HG03558 (cell line): ENCODE measurements at regions not wholly inside any gene's neighbourhood (a gene's known extent, or its start where the extent isn't known, plus 50 kb on each side); places are given as distances from the start of the nearest gene placed in this dataset.
"Not testable (repeated sequence)": the region's sequence is repeated elsewhere in the genome, so short reads cannot be mapped to it uniquely, and the experiment has no call there.

Source experiments
- ATAC-seq: cut with Tn5 transposase; IDR thresholded peaks from one replicate; pipeline ENCODE4 v1.9.1; 2021; ENCODE audit warnings: moderate number of reproducible peaks; ENCODE audit not compliant: unreplicated experiment; ENCODE audit errors: extremely low read depth

DNA sequence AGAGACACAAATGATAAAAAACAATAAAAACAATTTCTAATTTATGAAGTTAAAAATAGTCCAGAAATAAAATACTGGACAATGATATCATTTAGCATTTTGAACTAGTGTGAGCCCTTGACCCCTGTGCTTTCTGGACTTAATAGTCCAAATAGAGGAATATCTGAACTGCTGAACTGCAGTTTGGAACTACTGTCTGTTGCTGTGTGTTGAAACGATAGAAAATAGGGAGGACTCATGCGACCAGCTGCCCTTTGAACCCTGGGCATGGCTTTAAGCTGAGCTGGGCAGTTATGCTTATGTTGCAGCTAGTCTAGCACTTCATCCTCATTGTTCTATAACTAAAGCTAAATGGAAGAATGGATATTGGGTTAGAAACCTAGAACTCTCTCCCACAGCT, 99.5 kb downstream of the FMR1NB start:
- ATAC-seq, result no peak

DNA sequence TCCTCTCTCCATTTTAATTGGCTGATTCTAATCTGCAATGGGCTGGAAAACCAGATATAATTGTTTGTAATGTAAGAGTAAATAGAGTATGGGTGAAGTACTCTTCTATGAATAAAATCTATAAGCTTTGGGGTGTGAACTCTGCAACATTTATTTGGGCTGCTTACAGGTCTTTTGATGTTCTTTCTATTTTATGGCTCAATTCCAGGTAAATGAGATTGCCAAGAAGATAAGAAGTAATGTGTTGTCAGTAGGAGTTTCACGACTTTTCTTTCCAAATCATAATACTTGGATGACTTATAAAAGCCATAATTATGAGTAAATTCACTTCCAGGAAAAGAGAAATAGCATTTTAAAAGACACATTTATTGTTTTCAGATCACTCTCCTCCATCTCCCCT, 103.5 kb downstream of the FMR1NB start:
- no peak for ATAC-seq

- ATAC-seq, result no peak
Observed at GRCh38 chrX:148120151-148120550, 139.0 kb downstream of the FMR1NB start.

- ATAC-seq, result no peak
Observed at GRCh38 chrX:148120999-148121623, 140.0 kb downstream of the FMR1NB start.

- ATAC-seq, result not testable (repeated sequence)
Observed at GRCh38 chrX:148128872-148129505, 147.9 kb downstream of the FMR1NB start.

GRCh38 chrX:148133105-148133725, 152.1 kb downstream of the FMR1NB start:
- no peak for ATAC-seq

- no peak for ATAC-seq
Observed at GRCh38 chrX:148134578-148134977, 153.4 kb downstream of the FMR1NB start.

- no peak for ATAC-seq
Observed at GRCh38 chrX:148135738-148136137, 154.6 kb downstream of the FMR1NB start.

DNA sequence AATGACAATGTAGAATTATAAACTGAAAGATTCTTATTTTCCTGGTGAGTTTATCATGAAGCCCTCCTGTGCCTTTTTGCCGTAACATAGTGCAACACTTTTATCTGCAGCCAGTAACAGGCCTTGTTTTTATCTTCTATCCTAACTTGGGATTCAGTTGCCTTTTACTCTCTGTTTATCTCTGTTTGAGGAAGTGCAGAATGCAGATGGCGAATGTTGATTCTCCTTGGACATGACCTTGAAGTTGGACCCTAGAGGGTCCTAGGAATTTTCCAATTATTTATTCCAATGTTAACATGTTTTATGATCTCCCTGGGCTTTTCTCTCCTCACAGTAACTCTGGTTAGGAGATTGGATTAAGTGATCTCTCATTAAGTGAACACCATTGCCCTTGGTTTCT, 165.0 kb downstream of the FMR1NB start:
- no peak for ATAC-seq

DNA sequence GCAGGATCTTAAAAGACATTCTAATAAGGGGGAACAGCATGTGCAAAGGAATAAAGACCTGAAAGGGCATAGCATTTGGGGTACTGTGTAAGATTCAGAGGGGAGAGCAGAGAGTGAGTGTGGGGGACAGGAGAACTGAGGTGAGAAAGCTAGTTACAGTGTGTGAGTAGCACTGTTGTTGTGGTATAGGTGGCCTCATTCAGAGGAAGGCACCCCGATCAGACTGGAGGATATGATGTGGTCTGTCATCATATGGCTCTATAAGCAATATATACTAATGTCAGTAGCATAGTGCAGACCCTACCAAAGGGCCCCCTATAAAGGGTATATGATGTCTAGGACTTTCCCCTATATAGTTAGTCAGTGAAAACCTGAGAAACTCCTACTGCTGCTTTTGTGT, 175.8 kb downstream of the FMR1NB start:
- ATAC-seq, result no peak

GRCh38 chrX:148159796-148160195, 178.7 kb downstream of the FMR1NB start:
- no peak for ATAC-seq

GRCh38 chrX:148161701-148162100, 180.6 kb downstream of the FMR1NB start:
- ATAC-seq, result no peak

DNA sequence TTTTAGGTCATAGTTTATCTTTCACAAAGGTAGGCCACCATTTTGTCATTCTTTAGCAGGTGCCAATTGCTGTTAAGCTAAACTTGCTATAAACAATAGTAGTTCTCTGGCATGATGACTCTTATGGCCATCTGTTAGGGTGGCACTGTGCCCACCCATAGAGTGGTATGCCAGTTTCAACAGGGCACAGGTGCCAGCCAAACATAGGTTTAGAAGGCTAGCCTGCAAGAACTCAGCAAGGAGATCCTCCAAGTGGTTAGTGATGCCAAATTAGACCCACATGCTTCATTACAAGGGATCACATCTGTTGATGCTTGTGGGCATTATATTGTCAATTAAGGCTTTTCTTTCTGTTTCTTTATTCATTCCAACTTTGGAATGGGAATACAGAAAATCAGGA, 204.5 kb downstream of the FMR1NB start:
- ATAC-seq, result no peak

DNA sequence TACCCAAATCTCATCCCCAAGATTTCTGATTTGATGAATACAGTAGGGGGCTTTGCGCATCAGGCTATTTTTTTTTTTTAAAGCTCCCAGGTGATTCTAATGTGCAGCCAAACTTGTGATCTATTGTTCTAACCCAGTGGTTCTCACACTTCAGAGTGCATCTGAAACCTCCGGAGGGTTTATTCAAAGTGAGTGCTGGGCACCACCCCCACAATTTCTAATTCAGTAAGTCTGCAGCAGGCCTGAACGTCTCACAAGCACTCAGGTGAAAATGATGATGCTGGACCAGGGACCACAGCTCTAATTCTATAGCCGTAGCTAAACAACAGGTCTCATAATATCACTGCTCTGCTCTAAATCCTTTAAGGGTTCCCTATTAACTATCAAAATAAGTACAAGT, 211.4 kb downstream of the FMR1NB start:
- no peak for ATAC-seq

- no peak for ATAC-seq
Observed at GRCh38 chrX:148193759-148194158, 212.6 kb downstream of the FMR1NB start.

DNA sequence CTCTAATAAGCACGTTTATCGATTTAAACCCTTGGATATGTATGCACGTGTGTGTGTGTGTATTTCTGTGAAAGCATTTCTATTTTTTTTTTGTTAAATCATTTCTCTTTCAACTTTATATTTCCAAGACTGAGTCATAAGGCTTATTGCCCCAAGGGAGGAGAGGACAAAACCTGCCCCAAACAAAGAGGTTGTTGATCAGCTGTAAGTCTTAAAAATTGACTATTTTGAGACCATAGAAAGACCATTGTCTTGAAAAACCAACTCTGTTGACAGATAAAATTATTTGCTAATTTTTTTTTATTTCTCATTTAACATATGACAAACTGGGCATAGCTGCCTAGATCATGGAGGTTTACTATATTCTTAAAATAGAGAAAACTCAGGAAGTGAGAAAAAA, 222.4 kb downstream of the FMR1NB start:
- ATAC-seq, result no peak

GRCh38 chrX:148204195-148204594, 223.1 kb downstream of the FMR1NB start:
- ATAC-seq, result no peak

DNA sequence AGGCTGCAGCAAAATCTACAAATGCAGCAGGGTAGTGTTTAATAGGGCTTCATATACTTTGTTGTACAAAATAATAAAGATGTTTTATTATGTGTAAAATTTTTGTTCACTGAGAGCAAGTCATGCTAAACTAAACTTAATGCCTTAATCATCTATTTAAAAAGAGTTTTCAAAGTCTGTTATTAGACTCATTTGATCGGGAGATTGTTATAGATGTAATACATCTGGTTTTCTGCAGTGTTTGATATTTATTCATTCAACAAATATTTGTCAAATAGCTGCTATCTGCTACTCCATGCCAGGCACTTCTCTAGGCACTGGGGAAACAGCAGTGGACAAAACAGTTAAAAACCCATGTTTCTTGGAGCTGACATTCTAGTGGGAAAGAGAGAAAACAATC, 233.6 kb downstream of the FMR1NB start:
- ATAC-seq, result no peak

DNA sequence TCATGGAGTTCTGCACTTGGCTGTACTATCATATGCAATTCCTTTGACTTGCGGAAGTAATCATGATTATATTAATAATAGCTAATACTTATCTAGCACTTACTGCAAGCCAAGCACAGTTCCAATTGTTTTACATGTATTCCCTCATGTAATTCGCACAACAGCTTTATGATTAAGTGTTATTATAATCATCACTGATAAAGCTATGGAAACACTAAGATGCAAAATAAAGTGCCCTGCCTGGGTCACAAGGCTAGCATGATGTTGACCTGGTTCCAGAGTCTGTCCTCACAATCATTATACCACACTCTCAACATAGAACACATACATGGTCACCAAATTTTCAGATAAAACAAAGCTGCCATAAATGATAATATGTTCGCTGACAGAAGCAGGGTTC, 234.6 kb downstream of the FMR1NB start:
- ATAC-seq, result no peak

GRCh38 chrX:148223361-148223760, 242.2 kb downstream of the FMR1NB start:
- ATAC-seq, result no peak

DNA sequence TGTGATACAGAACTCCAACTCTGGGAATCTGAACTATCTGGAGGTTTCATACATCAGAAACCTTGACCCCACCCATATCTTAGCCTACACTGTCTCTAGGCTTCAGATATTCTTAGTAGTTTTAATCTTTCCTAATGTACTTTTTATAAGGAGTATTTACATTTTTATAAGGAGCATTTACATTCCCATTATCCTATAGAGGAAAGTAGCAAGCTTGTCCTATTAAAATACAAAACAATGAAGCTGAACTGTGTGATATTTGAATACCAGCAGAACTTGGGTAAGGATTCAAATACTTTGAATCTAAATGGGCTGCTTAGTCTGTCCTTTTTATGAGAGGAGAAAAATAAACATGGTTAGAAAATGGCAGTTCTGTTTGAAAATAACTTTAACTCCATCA, 247.4 kb downstream of the FMR1NB start:
- no peak for ATAC-seq

DNA sequence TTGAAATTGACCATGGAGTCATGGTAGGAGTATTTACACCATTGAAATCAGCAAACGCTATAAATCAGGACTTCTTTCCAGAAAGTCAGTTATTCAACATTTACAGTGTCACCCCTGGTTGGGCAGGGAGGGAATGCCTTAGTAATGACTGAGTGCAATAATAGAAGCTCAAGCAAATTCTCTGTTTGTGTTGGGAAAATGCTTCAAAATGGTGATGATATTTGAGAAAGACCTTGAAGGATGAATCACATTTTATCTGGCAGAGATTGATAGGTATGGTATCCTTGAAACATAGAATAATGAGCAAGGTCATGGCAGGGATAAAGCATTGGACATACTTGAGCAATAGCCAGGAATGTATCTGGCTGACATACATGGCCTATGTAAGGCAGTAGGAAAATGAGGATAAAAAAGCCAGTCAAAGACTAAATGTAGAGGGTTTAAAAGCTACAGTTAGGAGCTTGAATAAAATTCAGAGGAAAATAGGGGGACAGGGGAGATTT, 248.7 kb downstream of the FMR1NB start:
- no peak for ATAC-seq
